Ovary (tissue), 7 donors: ENCODE measurements at regions not wholly inside any gene's neighbourhood (a gene's known extent, or its start where the extent isn't known, plus 50 kb on each side); places are given as distances from the start of the nearest gene placed in this dataset.

Experiments
- DNase-seq, 5 donors: peaks; one replicate each; pipeline ENCODE4 v3.0.0-alpha.2; 2019 to 2020
- H3K27ac ChIP-seq, 2 donors: fragments of 200-600 bp; one replicate each; pipeline versions ENCODE4 v1.5.1 to v1.8.0; 2019 to 2022
- H3K27me3 ChIP-seq: fragments of 200-600 bp; one replicate; pipeline ENCODE4 v1.8.0; 2022
- H3K36me3 ChIP-seq: fragments of 200-600 bp; sonication (generic); one replicate; pipeline ENCODE4 v1.5.1; 2019
- H3K4me1 ChIP-seq: one replicate; pipeline ENCODE4 v1.8.1; 2013; ENCODE audit warnings: mild to moderate bottlenecking, moderate library complexity; ENCODE audit not compliant: insufficient read depth
- H3K4me3 ChIP-seq: fragments of 200-600 bp; sonication (generic); one replicate; pipeline ENCODE4 v1.5.1; 2017
- H3K9me3 ChIP-seq, 2 donors: fragments of 200-600 bp in 1 of 2; sonication (generic) in 1 of 2; one replicate each; pipeline versions ENCODE4 v1.5.1 to v1.8.1; 2013 to 2019; ENCODE audit warnings: mild to moderate bottlenecking in 1 of 2, moderate library complexity in 1 of 2
- CTCF ChIP-seq, 3 donors: fragments of 450-650 bp in 2 of 3; fragments of 200-600 bp in 1 of 3; IDR thresholded peaks; one replicate each; pipeline versions ENCODE4 v1.5.1 to v1.8.0; 2016 to 2022; ENCODE audit warnings: antibody characterized with exemption in 3 of 3, mild to moderate bottlenecking in 1 of 3
- EP300 ChIP-seq: sonication (generic); formaldehyde crosslinking; IDR thresholded peaks from one replicate; pipeline ENCODE4 v1.6.1; 2017; ENCODE audit warnings: antibody characterized with exemption
- POLR2A ChIP-seq: fragments of 450-650 bp; IDR thresholded peaks from one replicate; pipeline ENCODE4 v1.6.1; 2017; ENCODE audit warnings: antibody characterized with exemption, mild to moderate bottlenecking, moderate library complexity
- WGBS, 3 donors: extraction: QIAGEN DNeasy Blood & Tissue Kit in 1 of 3; methylation state at CpG; one replicate each; pipeline versions ENCODE4 v1.1.5 to v1.1.7; 2013 to 2017; 5-methylcytosine and 5-hydroxymethylcytosine counted together
- intact Hi-C, 4 donors: fragments of 100-400 bp; cut with DNase I; formaldehyde crosslinking; loops; one replicate each; pipeline versions ENCODE4 v1.11.0 to v1.15.1; 2022 to 2023
- donor health status: DM: no; HTN: no; CAD: no; lungs with moderate emphysema.
- donor health status: DM: no; HTN: no; CAD: no.
- donor health status: Bipolar disorder and iron deficiency.
- donor health status: DM: no; HTN: no; CAD: no.
- donor health status: DM: yes; HTN: yes; CAD: no.

- Histone ChIP-seq H3K4me1 (peaks cover 27% of the 10 kb centered on the region), H3K36me3 (no peaks in the 10 kb centered on the region), H3K4me3 (no peak overlapping the region), H3K27me3 (no peaks in the 10 kb centered on the region), H3K9me3 (no peaks in the 10 kb centered on the region), H3K27ac (peak overlapping the region; percentile 35 to 91)
- WGBS, 3 donors, result 17 to 25% (median 18%) methylated on average over 12 of the region's 12 CpGs
- peak; percentile 28 for TF ChIP-seq EP300
- TF ChIP-seq CTCF (IDR thresholded peaks at IDR 0.05), result no peak
- TF ChIP-seq POLR2A, result no peak
- peak; percentile 65 to 84 (median 73) for DNase-seq
- intact Hi-C loops, result loop anchor here in 2 of 4 donors (5.0 to 10.0 kb wide), 2 partner anchors 270 to 277 kb away; partner anchors contain the start of gene IGFBP5 (in 1 of the 2)
Observed at GRCh38 chr2:216974321-216975302, 114.7 kb upstream of the TNP1 start.

- 50 to 74% (median 56%) methylated on average over 2 of the region's 2 CpGs for WGBS, 3 donors
- TF ChIP-seq EP300, result no peak
- TF ChIP-seq CTCF (IDR thresholded peaks at IDR 0.05), result no peak
- TF ChIP-seq POLR2A, result no peak
- Histone ChIP-seq H3K27me3 (no peaks in the 10 kb centered on the region), H3K27ac (peak overlapping the region in 1 of 2 donors; percentile 39), H3K36me3 (no peaks in the 10 kb centered on the region), H3K4me3 (no peak overlapping the region), H3K4me1 (peaks cover 27% of the 10 kb centered on the region), H3K9me3 (no peaks in the 10 kb centered on the region)
- peak in 1 of 5 donors; percentile 57 for DNase-seq
- intact Hi-C loops, result loop anchor here in 2 of 4 donors (5.0 to 10.0 kb wide), 2 partner anchors 267 to 274 kb away; partner anchors contain the start of gene IGFBP5 (in 1 of the 2)
Observed at GRCh38 chr2:216971593-216971992, 111.7 kb upstream of the TNP1 start.

DNA sequence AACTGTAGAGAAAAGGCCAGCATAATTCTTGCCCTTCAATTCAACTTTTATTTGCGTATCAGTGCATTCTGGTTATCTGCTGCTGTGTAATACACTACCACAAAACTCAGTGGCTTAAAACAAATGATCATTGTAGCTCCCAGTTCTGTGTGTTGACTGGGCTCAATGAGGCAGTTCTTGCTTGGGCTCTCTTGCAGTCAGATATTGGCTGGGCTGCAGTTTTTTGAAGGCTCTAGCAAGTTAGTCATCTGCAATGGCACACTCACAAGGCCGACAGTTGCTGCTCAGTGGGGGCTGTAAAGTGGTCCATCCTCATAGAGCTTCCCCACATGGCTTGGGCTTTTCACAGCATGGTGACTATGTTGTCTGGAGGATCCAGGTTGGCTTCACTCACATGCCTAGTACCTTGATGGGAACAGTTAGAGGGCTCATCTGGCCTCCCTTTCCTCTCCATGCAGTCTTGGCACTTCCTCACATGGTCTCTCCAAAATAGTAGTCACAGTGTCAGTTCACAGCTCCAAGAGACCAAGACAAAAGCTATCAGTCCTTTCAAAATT lies 110.6 kb upstream of the TNP1 start:
- H3K9me3 ChIP-seq, result no peaks in the 10 kb centered on the region
- no peak overlapping the region for H3K4me3 ChIP-seq
- no peaks in the 10 kb centered on the region for H3K36me3 ChIP-seq
- H3K4me1 ChIP-seq, result peaks cover 25% of the 10 kb centered on the region
- TF ChIP-seq EP300 (no peak), POLR2A (no peak), CTCF (IDR thresholded peaks at IDR 0.05) (no peak)
- no peak for DNase-seq
- WGBS, 3 donors, result 81 to 94% (median 92%) methylated on average over 2 of the region's 2 CpGs
- peak overlapping the region in 1 of 2 donors; percentile 26 for H3K27ac ChIP-seq
- intact Hi-C loops, result loop anchor here in 2 of 4 donors (5.0 to 10.0 kb wide), 2 partner anchors 266 to 273 kb away; partner anchors contain the start of gene IGFBP5 (in 1 of the 2)
- no peaks in the 10 kb centered on the region for H3K27me3 ChIP-seq

DNA sequence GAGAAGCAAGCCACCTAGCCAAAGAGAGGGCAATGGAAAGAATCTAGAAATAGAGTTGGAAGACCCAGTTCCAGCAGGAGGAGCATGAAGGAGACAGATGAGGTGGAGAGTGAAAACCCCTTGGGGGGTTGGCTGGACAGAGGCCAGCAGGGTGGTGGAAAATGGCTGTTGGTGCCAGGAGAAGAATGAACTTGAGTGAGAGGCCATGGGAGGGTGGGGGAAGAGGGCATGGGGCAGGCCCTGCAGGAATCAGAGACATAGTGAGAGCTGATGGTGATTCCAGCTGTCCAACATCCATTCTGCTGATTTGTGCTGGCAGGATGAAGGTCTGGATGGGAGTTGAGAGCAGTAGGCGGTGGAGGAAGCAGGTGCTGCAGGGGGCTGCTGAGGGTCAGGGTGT lies 108.0 kb upstream of the TNP1 start:
- DNase-seq, result no peak
- 88 to 97% (median 96%) methylated on average over 1 of the region's 1 CpG for WGBS, 3 donors

More for the DNA sequence above, 108.0 kb upstream of the TNP1 start:
- H3K27ac ChIP-seq, result no peak overlapping the region
- no peaks in the 10 kb centered on the region for H3K36me3 ChIP-seq
- peaks cover 8% of the 10 kb centered on the region for H3K4me1 ChIP-seq
- no peaks in the 10 kb centered on the region for H3K9me3 ChIP-seq
- no peak overlapping the region for H3K4me3 ChIP-seq
- intact Hi-C loops, result no loop called here
- no peaks in the 10 kb centered on the region for H3K27me3 ChIP-seq
- TF ChIP-seq POLR2A (no peak), CTCF (IDR thresholded peaks at IDR 0.05) (no peak), EP300 (no peak)
